CD4-positive, alpha-beta T cell treated with Interleukin-6 for 4 hours (primary cell): ENCODE measurements at regions not wholly inside any gene's neighbourhood (a gene's known extent, or its start where the extent isn't known, plus 50 kb on each side); places are given as distances from the start of the nearest gene placed in this dataset.

Experiments
- DNase-seq: peaks from one replicate; pipeline ENCODE4 v3.0.0-alpha.2; 2020; ENCODE audit warnings: mixed read lengths

GRCh38 chr2:207236156-207236935 is 70.6 kb upstream of the KLF7 start:
- DNase-seq = no peak

GRCh38 chr2:207238831-207239701 is 73.3 kb upstream of the KLF7 start:
- DNase-seq = peak; percentile 32

- DNase-seq = no peak
These were observed 74.2 kb upstream of the KLF7 start for GRCh38 chr2:207239754-207240494.

GRCh38 chr2:207240649-207241048 is 74.9 kb upstream of the KLF7 start:
- DNase-seq = no peak

- no peak for DNase-seq
These were observed 75.5 kb upstream of the KLF7 start for GRCh38 chr2:207241198-207241597.

- no peak for DNase-seq
These were observed 77.9 kb upstream of the KLF7 start for GRCh38 chr2:207243601-207244000.

- DNase-seq = no peak
These were observed 79.5 kb upstream of the KLF7 start for GRCh38 chr2:207244971-207245925.

- DNase-seq = no peak
These were observed 83.1 kb upstream of the KLF7 start for GRCh38 chr2:207248702-207249377.

GRCh38 chr2:207251022-207251421 is 85.3 kb upstream of the KLF7 start:
- DNase-seq = no peak

- DNase-seq = no peak
These were observed 85.9 kb upstream of the KLF7 start for GRCh38 chr2:207251573-207252192.

GRCh38 chr2:207252416-207252815 is 86.7 kb upstream of the KLF7 start:
- no peak for DNase-seq

- DNase-seq = no peak
These were observed 87.4 kb upstream of the KLF7 start for GRCh38 chr2:207252979-207253645.

- DNase-seq = no peak
These were observed 88.1 kb upstream of the KLF7 start for GRCh38 chr2:207253666-207254345.

- DNase-seq = no peak
These were observed 89.1 kb upstream of the KLF7 start for GRCh38 chr2:207254591-207255464.

- DNase-seq = no peak
These were observed 90.1 kb upstream of the KLF7 start for GRCh38 chr2:207255565-207256470.

GRCh38 chr2:207256476-207257207 is 90.9 kb upstream of the KLF7 start:
- no peak for DNase-seq
